Naive thymus-derived CD8-positive, alpha-beta T cell (primary cell): ENCODE measurements at regions not wholly inside any gene's neighbourhood (a gene's known extent, or its start where the extent isn't known, plus 50 kb on each side); places are given as distances from the start of the nearest gene placed in this dataset.
A peak's percentile ranks its signal among the peaks of the same experiment; 100 is the strongest.

ENCODE experiments used
- ATAC-seq, 2 donors: fragments of 150-1000 bp; cut with Tn5 transposase in 1 of 2; sonication (Bioruptor Pico), chemical (Tn5 transposase) in 1 of 2; 1 replicate in 1 of 2; 2 replicates in 1 of 2; pipeline ENCODE4 v1.10.0; 2021; ENCODE audit warnings: mild to moderate bottlenecking in 2 of 2, moderate library complexity in 2 of 2
- POLR2A ChIA-PET: fragments of 350-600 bp; sonication (Branson Sonifier 250); formaldehyde crosslinking; loops from one replicate; lab custom pipeline; 2021; ENCODE audit warnings: antibody characterized with exemption; lab: Charles Lee
- DNase-seq, 10 donors: peaks; one replicate each; pipeline versions ENCODE4 v3.0.0 to v3.0.0-alpha.2; 2020 to 2022
- H3K27ac Mint-ChIP-seq, 10 donors: one replicate each; pipeline ENCODE4 v1.8.0; 2020 to 2022; ENCODE audit warnings: mild to moderate bottlenecking in 10 of 10, mixed read lengths in 10 of 10, moderate library complexity in 4 of 10, inconsistent platforms in 1 of 10
- H3K27me3 Mint-ChIP-seq, 5 donors: one replicate each; pipeline ENCODE4 v1.8.0; 2021 to 2022; ENCODE audit warnings: mixed read lengths in 5 of 5
- H3K36me3 Mint-ChIP-seq, 3 donors: one replicate each; pipeline ENCODE4 v1.8.0; 2020 to 2022; ENCODE audit warnings: mixed read lengths in 3 of 3, mild to moderate bottlenecking in 2 of 3, inconsistent platforms in 1 of 3
- H3K4me1 Mint-ChIP-seq, 4 donors: one replicate each; pipeline ENCODE4 v1.8.0; 2021 to 2022; ENCODE audit warnings: mixed read lengths in 4 of 4
- H3K4me3 Mint-ChIP-seq, 10 donors: one replicate each; pipeline ENCODE4 v1.8.0; 2020 to 2022; ENCODE audit warnings: mild to moderate bottlenecking in 10 of 10, mixed read lengths in 10 of 10, moderate library complexity in 6 of 10, inconsistent platforms in 1 of 10
- H3K9me3 Mint-ChIP-seq, 9 donors: one replicate each; pipeline ENCODE4 v1.8.0; 2020 to 2022; ENCODE audit warnings: mixed read lengths in 9 of 9, mild to moderate bottlenecking in 3 of 9, inconsistent platforms in 1 of 9, moderate library complexity in 1 of 9

DNA sequence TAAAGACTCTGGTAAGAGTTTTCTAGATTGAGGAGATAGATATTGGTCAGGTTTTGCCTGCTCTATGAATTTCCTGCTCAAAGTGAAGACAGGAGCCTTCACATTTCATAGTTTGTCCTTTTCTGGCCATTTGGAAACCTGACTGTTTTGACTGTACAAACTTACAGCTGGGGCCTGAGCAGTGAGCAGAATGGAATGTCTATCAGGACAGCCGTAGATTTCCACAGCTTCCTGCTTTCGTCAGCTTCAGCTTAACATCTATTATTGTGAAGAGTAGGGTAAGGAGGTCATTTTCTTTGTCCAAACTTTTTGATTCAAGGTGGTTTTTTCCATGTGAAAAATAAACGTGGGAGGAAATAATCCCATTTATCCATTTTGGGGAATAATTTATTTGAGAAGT, 124.3 kb upstream of the DIPK2B start:
- H3K9me3 Mint-ChIP-seq, result no peaks in the 10 kb centered on the region
- ATAC-seq, result no peak
- DNase-seq, result no peak
- H3K36me3 Mint-ChIP-seq, result no peaks in the 10 kb centered on the region
- POLR2A ChIA-PET, result no interaction called here
- peaks cover 0 to 17% (median 2%) of the 10 kb centered on the region in 5 donors for H3K27me3 Mint-ChIP-seq
- no peaks in the 10 kb centered on the region for H3K4me1 Mint-ChIP-seq
- H3K27ac Mint-ChIP-seq, result no peak overlapping the region
- H3K4me3 Mint-ChIP-seq, result no peak overlapping the region

GRCh38 chrX:45323387-45323786, 122.7 kb upstream of the DIPK2B start:
- DNase-seq (no peak), ATAC-seq (no peak)
- no peaks in the 10 kb centered on the region for H3K9me3 Mint-ChIP-seq
- POLR2A ChIA-PET, result no interaction called here
- no peak overlapping the region for H3K4me3 Mint-ChIP-seq
- H3K27ac Mint-ChIP-seq, result no peak overlapping the region
- H3K36me3 Mint-ChIP-seq, result no peaks in the 10 kb centered on the region
- peaks cover 0 to 23% (median 2%) of the 10 kb centered on the region in 5 donors for H3K27me3 Mint-ChIP-seq
- no peaks in the 10 kb centered on the region for H3K4me1 Mint-ChIP-seq

GRCh38 chrX:45322820-45323219, 122.1 kb upstream of the DIPK2B start:
- peaks cover 0 to 26% (median 3%) of the 10 kb centered on the region in 5 donors for H3K27me3 Mint-ChIP-seq
- no peak overlapping the region for H3K4me3 Mint-ChIP-seq
- no peaks in the 10 kb centered on the region for H3K4me1 Mint-ChIP-seq
- no peaks in the 10 kb centered on the region for H3K36me3 Mint-ChIP-seq
- ATAC-seq (no peak), DNase-seq (no peak)
- no peaks in the 10 kb centered on the region for H3K9me3 Mint-ChIP-seq
- H3K27ac Mint-ChIP-seq, result no peak overlapping the region
- POLR2A ChIA-PET, result no interaction called here

DNA sequence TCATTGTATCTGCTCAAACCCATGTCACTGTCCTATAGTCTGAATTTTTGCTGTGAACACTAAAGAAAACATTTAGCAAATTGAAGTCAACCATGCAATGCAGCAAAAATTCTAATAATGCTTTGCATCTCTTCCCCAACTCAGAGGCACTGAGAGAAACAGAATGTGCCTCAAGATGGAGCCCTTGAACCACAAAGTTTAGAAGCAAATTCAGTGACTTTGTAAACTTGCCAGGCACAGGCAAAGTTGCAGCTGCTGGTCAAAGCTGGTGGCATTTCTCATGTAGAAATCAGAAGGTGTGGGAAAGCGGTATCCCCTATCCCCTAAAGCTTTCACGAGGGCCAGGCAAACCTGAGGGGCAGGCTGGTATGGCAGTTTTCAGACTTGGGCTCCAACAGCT, 121.7 kb upstream of the DIPK2B start:
- ATAC-seq (no peak), DNase-seq (peak in 1 of 10 donors; percentile 1)
- Mint-ChIP-seq H3K9me3 (no peaks in the 10 kb centered on the region), H3K4me1 (no peaks in the 10 kb centered on the region), H3K27me3 (peaks cover 0 to 26% (median 6%) of the 10 kb centered on the region in 5 donors), H3K4me3 (no peak overlapping the region), H3K36me3 (no peaks in the 10 kb centered on the region), H3K27ac (no peak overlapping the region)
- POLR2A ChIA-PET, result no interaction called here

GRCh38 chrX:45320191-45320590, 119.5 kb upstream of the DIPK2B start:
- Mint-ChIP-seq H3K27ac (no peak overlapping the region), H3K36me3 (no peaks in the 10 kb centered on the region), H3K4me3 (no peak overlapping the region), H3K4me1 (no peaks in the 10 kb centered on the region), H3K27me3 (peaks cover 1 to 21% (median 3%) of the 10 kb centered on the region in 5 donors), H3K9me3 (no peaks in the 10 kb centered on the region)
- DNase-seq, result no peak
- ATAC-seq, result no peak
- POLR2A ChIA-PET, result no interaction called here

DNA sequence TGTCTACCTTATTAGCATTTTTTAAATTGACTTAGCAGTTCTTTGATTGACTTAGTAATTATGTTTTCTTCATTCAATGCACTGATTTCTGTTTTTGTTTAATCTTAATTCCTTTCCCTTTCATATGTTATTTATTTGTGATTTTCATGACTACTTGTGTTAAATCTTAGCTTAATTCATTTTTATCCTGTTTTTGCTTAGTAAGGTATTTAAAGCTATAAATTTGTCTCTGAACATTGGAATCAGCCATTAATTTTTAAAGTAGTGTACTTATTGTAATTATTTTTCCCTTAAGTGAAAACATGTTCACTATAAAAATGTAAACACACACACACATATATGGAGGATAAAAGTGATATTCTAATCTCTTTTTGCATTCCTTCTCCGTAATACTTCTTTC, 109.1 kb upstream of the DIPK2B start:
- DNase-seq (no peak), ATAC-seq (no peak)
- H3K27me3 Mint-ChIP-seq, result peaks cover 0 to 7% (median 0%) of the 10 kb centered on the region in 5 donors
- H3K27ac Mint-ChIP-seq, result no peak overlapping the region
- no peaks in the 10 kb centered on the region for H3K4me1 Mint-ChIP-seq
- no peaks in the 10 kb centered on the region for H3K36me3 Mint-ChIP-seq
- H3K4me3 Mint-ChIP-seq, result no peak overlapping the region
- peaks cover 0 to 10% (median 4%) of the 10 kb centered on the region in 9 donors for H3K9me3 Mint-ChIP-seq
- POLR2A ChIA-PET, result no interaction called here

- no peak for ATAC-seq
- POLR2A ChIA-PET, result no interaction called here
- H3K36me3 Mint-ChIP-seq, result no peaks in the 10 kb centered on the region
- no peak overlapping the region for H3K27ac Mint-ChIP-seq
- peaks cover 0 to 5% (median 0%) of the 10 kb centered on the region in 5 donors for H3K27me3 Mint-ChIP-seq
- no peak for DNase-seq
- no peak overlapping the region for H3K4me3 Mint-ChIP-seq
- H3K9me3 Mint-ChIP-seq, result peaks cover 0 to 11% (median 4%) of the 10 kb centered on the region in 9 donors
- H3K4me1 Mint-ChIP-seq, result no peaks in the 10 kb centered on the region
Observed at GRCh38 chrX:45309096-45309495, 108.4 kb upstream of the DIPK2B start.

DNA sequence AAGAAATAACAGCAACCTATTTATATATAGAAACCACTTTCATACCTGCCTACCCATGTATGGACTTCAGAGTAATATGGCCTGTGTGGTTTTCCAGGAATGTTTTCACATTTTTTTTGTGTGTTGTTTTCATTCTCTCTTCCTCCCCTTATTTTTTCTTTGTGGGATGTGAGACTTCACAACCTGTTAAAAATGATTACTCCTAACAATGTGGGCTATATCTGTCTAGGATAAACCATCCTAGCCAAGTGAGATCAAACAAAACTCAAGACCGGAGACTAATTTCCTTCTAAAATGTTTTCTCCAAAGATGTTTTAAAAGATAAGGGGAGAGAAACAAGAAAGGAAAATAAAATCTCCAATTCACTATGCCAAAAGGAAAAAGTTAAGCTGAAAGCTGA, 106.1 kb upstream of the DIPK2B start:
- Mint-ChIP-seq H3K9me3 (peaks cover 0 to 11% (median 4%) of the 10 kb centered on the region in 9 donors), H3K27me3 (no peaks in the 10 kb centered on the region), H3K36me3 (no peaks in the 10 kb centered on the region), H3K27ac (no peak overlapping the region), H3K4me1 (no peaks in the 10 kb centered on the region), H3K4me3 (no peak overlapping the region)
- DNase-seq (no peak), ATAC-seq (no peak)
- POLR2A ChIA-PET, result no interaction called here

DNA sequence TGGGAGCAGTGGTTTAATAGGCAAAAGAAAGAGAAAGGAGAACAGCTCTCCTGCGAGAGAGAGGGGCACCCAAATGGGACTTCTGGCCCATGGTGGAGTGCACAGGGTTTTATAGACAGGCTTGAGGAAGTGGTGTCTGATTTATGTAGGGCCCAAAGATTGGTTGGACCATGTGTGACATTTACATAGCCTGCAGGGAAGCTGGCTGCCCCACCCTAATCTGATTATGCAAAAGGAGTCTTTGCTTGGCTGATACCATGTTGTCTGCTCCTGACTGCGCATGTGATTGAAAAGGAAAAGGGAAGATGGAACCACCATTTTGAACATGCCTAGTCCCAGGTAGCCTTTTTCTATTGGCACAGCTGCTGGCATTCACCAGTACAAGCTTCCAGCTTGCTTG, 100.0 kb upstream of the DIPK2B start:
- Mint-ChIP-seq H3K36me3 (no peaks in the 10 kb centered on the region), H3K9me3 (peaks cover 0 to 8% (median 0%) of the 10 kb centered on the region in 9 donors), H3K4me1 (no peaks in the 10 kb centered on the region), H3K27ac (no peak overlapping the region), H3K27me3 (no peaks in the 10 kb centered on the region), H3K4me3 (no peak overlapping the region)
- DNase-seq, result no peak
- POLR2A ChIA-PET, result no interaction called here
- ATAC-seq, result no peak

DNA sequence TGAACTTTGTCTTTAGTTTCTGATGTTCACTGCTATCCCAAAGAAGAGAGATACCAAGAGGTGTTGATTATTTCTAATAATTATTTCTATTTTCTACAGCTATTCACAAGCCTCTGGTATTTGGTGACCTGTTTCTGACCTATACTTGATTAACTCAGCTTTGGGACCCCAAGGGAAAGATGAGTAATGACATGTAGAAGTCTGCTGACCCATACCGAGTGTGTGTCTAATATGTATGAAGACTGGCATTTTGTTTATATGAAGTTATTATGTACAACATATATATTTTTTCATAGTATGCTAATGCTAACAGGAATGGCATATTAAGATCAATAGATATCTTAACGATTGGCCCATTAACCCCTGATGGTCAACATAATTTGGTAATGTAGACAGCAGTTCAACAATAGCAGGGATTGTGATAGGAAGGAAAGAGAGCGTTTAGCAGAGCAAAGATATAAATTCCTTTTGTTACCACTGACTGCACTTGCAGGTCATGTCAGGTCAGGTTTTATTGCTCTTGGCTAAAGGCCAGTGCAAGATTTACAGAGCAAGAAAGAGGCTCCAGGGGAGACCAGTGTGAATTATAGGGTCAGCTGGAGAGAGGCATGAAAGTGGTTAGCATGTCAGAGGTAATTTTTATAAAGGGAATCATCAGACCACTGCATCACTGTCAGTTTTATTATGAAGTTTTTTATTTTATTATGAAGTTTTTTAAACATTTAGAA, 94.7 kb upstream of the DIPK2B start:
- H3K4me3 Mint-ChIP-seq, result no peak overlapping the region

GRCh38 chrX:45274576-45274975, 73.9 kb upstream of the DIPK2B start:
- ATAC-seq, result no peak
- Mint-ChIP-seq H3K27me3 (peaks cover 0 to 10% (median 2%) of the 10 kb centered on the region in 5 donors), H3K4me3 (no peak overlapping the region), H3K9me3 (peaks cover 0 to 10% (median 0%) of the 10 kb centered on the region in 9 donors), H3K36me3 (peaks cover 0 to 4% (median 0%) of the 10 kb centered on the region in 3 donors), H3K27ac (no peak overlapping the region), H3K4me1 (no peaks in the 10 kb centered on the region)
- no peak for DNase-seq
- POLR2A ChIA-PET, result no interaction called here

More for the DNA sequence above, 94.7 kb upstream of the DIPK2B start:
- no peaks in the 10 kb centered on the region for H3K4me1 Mint-ChIP-seq
- POLR2A ChIA-PET, result no interaction called here
- H3K36me3 Mint-ChIP-seq, result no peaks in the 10 kb centered on the region
- no peaks in the 10 kb centered on the region for H3K9me3 Mint-ChIP-seq
- H3K27ac Mint-ChIP-seq, result no peak overlapping the region
- H3K27me3 Mint-ChIP-seq, result peaks cover 0 to 3% (median 0%) of the 10 kb centered on the region in 5 donors
- ATAC-seq (no peak), DNase-seq (no peak)

- H3K9me3 Mint-ChIP-seq, result no peaks in the 10 kb centered on the region
- H3K36me3 Mint-ChIP-seq, result no peaks in the 10 kb centered on the region
- no peak for DNase-seq
- no peak overlapping the region for H3K4me3 Mint-ChIP-seq
- no peaks in the 10 kb centered on the region for H3K4me1 Mint-ChIP-seq
- H3K27ac Mint-ChIP-seq, result no peak overlapping the region
- peaks cover 0 to 10% (median 0%) of the 10 kb centered on the region in 5 donors for H3K27me3 Mint-ChIP-seq
- ATAC-seq, result no peak
- POLR2A ChIA-PET, result no interaction called here
Observed at GRCh38 chrX:45267007-45267406, 66.3 kb upstream of the DIPK2B start.

DNA sequence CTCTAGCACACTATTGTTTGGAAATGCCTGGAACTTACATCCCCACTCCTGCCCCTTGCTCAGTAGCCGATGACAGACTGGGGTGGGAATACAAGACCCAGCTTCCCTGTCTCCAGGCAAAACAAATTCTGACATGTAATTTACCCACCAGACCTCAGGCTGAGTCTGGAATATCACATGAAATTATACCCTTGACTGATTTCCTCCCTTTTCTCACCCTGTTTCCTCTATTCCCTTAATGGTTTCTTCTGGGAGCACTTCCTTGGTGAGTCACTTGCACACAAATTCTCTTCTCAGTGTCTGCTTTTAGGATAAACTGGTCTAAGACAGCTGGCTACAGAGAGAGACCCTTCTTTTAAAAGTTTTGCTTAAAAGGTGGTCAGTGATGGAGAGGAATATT, 65.8 kb upstream of the DIPK2B start:
- H3K4me3 Mint-ChIP-seq, result no peak overlapping the region
- H3K4me1 Mint-ChIP-seq, result no peaks in the 10 kb centered on the region
- ATAC-seq, result no peak
- peaks cover 0 to 10% (median 0%) of the 10 kb centered on the region in 5 donors for H3K27me3 Mint-ChIP-seq
- no peaks in the 10 kb centered on the region for H3K9me3 Mint-ChIP-seq
- no peak overlapping the region for H3K27ac Mint-ChIP-seq
- POLR2A ChIA-PET, result no interaction called here
- H3K36me3 Mint-ChIP-seq, result no peaks in the 10 kb centered on the region
- DNase-seq, result no peak

DNA sequence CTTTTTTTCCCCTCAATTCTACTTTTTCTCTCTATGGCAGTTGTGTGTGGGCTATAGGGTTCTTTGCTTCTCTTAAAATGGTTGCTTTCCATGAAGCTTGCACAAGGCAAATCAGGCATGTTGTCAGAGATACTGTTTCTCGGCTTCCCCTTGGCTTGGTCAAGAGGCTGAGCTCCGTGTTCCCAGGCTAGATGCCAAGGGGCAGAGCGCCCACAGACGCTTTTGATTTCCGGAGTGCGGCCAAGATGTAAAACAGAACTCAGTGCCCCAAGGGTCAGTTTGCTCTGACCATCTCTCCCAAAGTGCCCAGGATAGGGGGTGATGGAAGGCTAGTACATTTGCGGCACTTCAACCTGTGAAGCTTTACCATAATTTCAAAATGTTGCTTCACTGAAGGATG, 64.2 kb upstream of the DIPK2B start:
- ATAC-seq (no peak), DNase-seq (no peak)
- Mint-ChIP-seq H3K27me3 (peaks cover 0 to 1% (median 0%) of the 10 kb centered on the region in 5 donors), H3K27ac (no peak overlapping the region), H3K4me1 (peaks cover 0 to 4% (median 0%) of the 10 kb centered on the region in 4 donors), H3K4me3 (no peak overlapping the region), H3K9me3 (no peaks in the 10 kb centered on the region), H3K36me3 (no peaks in the 10 kb centered on the region)
- POLR2A ChIA-PET, result no interaction called here
